Liver (tissue), 8 donors: ENCODE measurements at regions not wholly inside any gene's neighbourhood (a gene's known extent, or its start where the extent isn't known, plus 50 kb on each side); places are given as distances from the start of the nearest gene placed in this dataset.

Source experiments
- DNase-seq: peaks from one replicate; pipeline ENCODE4 v3.0.0-alpha.2; 2017; ENCODE audit warnings: low spot score
- H3K27ac ChIP-seq, 2 donors: one replicate each; pipeline ENCODE4 v1.7.0; 2013; ENCODE audit warnings: inconsistent platforms in 2 of 2, low read length in 2 of 2, control low read depth in 1 of 2, low read depth in 1 of 2, mild to moderate bottlenecking in 1 of 2
- H3K27me3 ChIP-seq, 4 donors: one replicate each; pipeline versions ENCODE4 v1.6.1 to v1.7.0; 2013; ENCODE audit warnings: low read length in 3 of 4, inconsistent platforms in 1 of 4, mild to moderate bottlenecking in 1 of 4, moderate library complexity in 1 of 4; ENCODE audit not compliant: control insufficient read depth in 4 of 4, insufficient read depth in 4 of 4
- H3K36me3 ChIP-seq, 4 donors: one replicate each; pipeline versions ENCODE4 v1.6.1 to v1.7.0; 2013; ENCODE audit warnings: low read length in 3 of 4, mild to moderate bottlenecking in 3 of 4, low read depth in 1 of 4, moderate library complexity in 1 of 4; ENCODE audit not compliant: control insufficient read depth in 4 of 4, insufficient read depth in 3 of 4
- H3K4me1 ChIP-seq, 4 donors: one replicate each; pipeline versions ENCODE4 v1.6.1 to v1.7.0; 2013; ENCODE audit warnings: low read length in 3 of 4, mild to moderate bottlenecking in 3 of 4, moderate library complexity in 1 of 4; ENCODE audit not compliant: control insufficient read depth in 4 of 4, insufficient read depth in 4 of 4
- H3K4me3 ChIP-seq, 3 donors: one replicate each; pipeline versions ENCODE4 v1.6.1 to v1.7.0; 2013; ENCODE audit warnings: low read length in 3 of 3, control low read depth in 1 of 3, low read depth in 1 of 3, mild to moderate bottlenecking in 1 of 3
- H3K9ac ChIP-seq, 2 donors: one replicate each; pipeline ENCODE4 v1.7.0; 2013; ENCODE audit warnings: low read length in 2 of 2, mild to moderate bottlenecking in 2 of 2, moderate library complexity in 2 of 2, control low read depth in 1 of 2, low read depth in 1 of 2
- H3K9me3 ChIP-seq, 4 donors: one replicate each; pipeline versions ENCODE4 v1.6.1 to v1.7.0; 2013; ENCODE audit warnings: low read length in 3 of 4; ENCODE audit not compliant: control insufficient read depth in 4 of 4
- EGR1 ChIP-seq, 2 donors: IDR thresholded peaks; 2 replicates each; pipeline ENCODE4 v1.6.1; 2016 to 2018; ENCODE audit warnings: antibody characterized with exemption in 2 of 2, low read depth in 2 of 2
- FOXA2 ChIP-seq: IDR thresholded peaks from 2 replicates; pipeline ENCODE4 v1.6.1; 2016; ENCODE audit warnings: antibody characterized with exemption
- GABPA ChIP-seq, 2 donors: IDR thresholded peaks in 1 of 2; conservative IDR thresholded peaks in 1 of 2; 2 replicates each; pipeline ENCODE4 v1.6.1; 2016; ENCODE audit warnings: antibody characterized with exemption in 2 of 2, mild to moderate bottlenecking in 1 of 2, moderate library complexity in 1 of 2
- HNF4A ChIP-seq, 2 donors: conservative IDR thresholded peaks; 2 replicates each; pipeline ENCODE4 v1.6.1; 2016; ENCODE audit warnings: antibody characterized with exemption in 2 of 2, mild to moderate bottlenecking in 2 of 2
- HNF4G ChIP-seq: IDR thresholded peaks from 2 replicates; pipeline ENCODE4 v1.6.1; 2016; ENCODE audit warnings: antibody characterized with exemption
- JUND ChIP-seq, 2 donors: IDR thresholded peaks; 2 replicates each; pipeline ENCODE4 v1.6.1; 2016; ENCODE audit warnings: antibody characterized with exemption in 2 of 2
- NR2F2 ChIP-seq: IDR thresholded peaks from 2 replicates; pipeline ENCODE4 v1.6.1; 2016; ENCODE audit warnings: antibody characterized with exemption
- RAD21 ChIP-seq, 2 donors: IDR thresholded peaks; 2 replicates each; pipeline ENCODE4 v1.6.1; 2016; ENCODE audit warnings: antibody characterized with exemption in 2 of 2, mild to moderate bottlenecking in 2 of 2
- RXRA ChIP-seq, 2 donors: IDR thresholded peaks; 2 replicates each; pipeline ENCODE4 v1.6.1; 2017 to 2018; ENCODE audit warnings: antibody characterized with exemption in 2 of 2, mild to moderate bottlenecking in 1 of 2
- TAF1 ChIP-seq: conservative IDR thresholded peaks from 2 replicates; pipeline ENCODE4 v1.6.1; 2016; ENCODE audit warnings: antibody characterized with exemption, mild to moderate bottlenecking
- WGBS: extraction: QIAGEN DNeasy Blood & Tissue Kit; methylation state at CpG from one replicate; pipeline ENCODE4 v1.1.7; 2013; 5-methylcytosine and 5-hydroxymethylcytosine counted together
- TF ChIP-seq, protein P1 (sequence below): IDR thresholded peaks from 2 replicates; pipeline ENCODE4 v1.6.1; 2016; ENCODE audit warnings: antibody characterized with exemption
- TF ChIP-seq, protein P2 (sequence below): fragments of 150-350 bp; IDR thresholded peaks from 2 replicates; pipeline ENCODE4 v1.5.1; 2017; ENCODE audit warnings: improper control_type of control experiment, low read depth, low read length; ENCODE audit not compliant: missing input control
- TF ChIP-seq, protein P3 (sequence below): IDR thresholded peaks from 2 replicates; pipeline ENCODE4 v1.6.1; 2016; ENCODE audit warnings: antibody characterized with exemption
- TF ChIP-seq, protein P4 (sequence below): IDR thresholded peaks from 2 replicates; pipeline ENCODE4 v1.6.1; 2016; ENCODE audit warnings: antibody characterized with exemption, mild to moderate bottlenecking
- donor health status: healthy.
- donor health status: healthy.
- donor health status: healthy.
- donor health status: healthy.
- donor health status: healthy.

DNA sequence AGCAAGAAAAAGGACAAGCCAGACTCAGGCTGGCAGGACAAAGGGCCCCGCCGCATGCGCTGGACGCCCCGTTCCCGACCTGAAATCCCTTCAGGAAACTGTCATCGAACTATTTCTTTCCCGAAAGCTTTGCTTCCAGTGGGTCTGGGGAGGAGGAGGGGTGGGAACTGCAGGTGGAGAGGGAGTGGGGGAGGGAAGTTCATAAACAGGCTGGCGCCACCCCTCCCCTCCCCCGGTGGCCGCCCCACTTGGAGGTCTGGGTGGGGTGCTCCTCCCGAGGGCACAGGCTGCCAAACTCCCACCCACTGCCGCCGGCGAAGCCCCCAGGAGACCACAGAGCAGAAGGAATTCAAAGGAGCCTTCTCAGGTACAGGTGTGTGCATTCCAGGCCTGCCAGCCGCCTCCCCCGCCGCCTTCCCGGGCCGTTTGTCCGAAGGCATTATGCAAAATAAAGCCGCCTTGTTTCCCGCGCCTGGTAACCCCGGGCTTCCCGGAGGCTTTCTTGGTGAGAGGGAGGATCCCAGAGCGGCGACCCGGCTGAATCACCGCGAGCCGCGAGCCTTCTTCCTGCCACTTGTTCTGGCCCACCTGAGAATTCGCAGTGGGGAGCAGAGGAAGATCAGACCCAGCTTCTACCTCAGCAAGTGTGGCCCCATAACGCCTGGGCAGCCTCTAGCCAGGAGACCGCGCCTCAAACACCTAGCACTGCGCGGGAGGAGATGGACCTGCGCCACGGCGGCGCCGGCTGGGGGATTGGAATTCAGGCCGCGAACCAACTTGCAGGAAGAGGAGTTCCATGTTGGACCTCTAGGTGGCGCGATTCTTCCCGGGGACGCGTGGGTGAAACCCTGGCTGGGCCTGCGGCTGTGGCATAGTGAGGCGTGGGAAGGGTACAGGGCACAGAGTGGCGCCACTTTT is 101.9 kb downstream of the FOXI3 start:
- DNase-seq = peak; percentile 71
- Histone ChIP-seq H3K9ac (no peak overlapping the region), H3K4me3 (peak overlapping the region in 2 of 3 donors; percentile 31 to 46), H3K27ac (no peak overlapping the region), H3K27me3 (peaks cover 0 to 5% (median 0%) of the 10 kb centered on the region in 4 donors), H3K9me3 (no peaks in the 10 kb centered on the region), H3K36me3 (no peaks in the 10 kb centered on the region), H3K4me1 (peaks cover 4 to 8% (median 6%) of the 10 kb centered on the region in 4 donors)
- TF ChIP-seq FOXA2 (no peak), GABPA (IDR thresholded peaks at IDR 0.05 in 1 of 2, conservative IDR thresholded peaks at IDR 0.05 in 1 of 2) (no peak), RAD21 (IDR thresholded peaks at IDR 0.05) (peak; percentile 53 to 71), TAF1 (no peak), HNF4A (conservative IDR thresholded peaks at IDR 0.05) (no peak), EGR1 (IDR thresholded peaks at IDR 0.05; ENCODE audit: low read depth in 2 of 2) (no peak), JUND (IDR thresholded peaks at IDR 0.05) (no peak), HNF4G (no peak)
- TF ChIP-seq, protein P1, sequence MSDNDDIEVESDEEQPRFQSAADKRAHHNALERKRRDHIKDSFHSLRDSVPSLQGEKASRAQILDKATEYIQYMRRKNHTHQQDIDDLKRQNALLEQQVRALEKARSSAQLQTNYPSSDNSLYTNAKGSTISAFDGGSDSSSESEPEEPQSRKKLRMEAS = no peak
- TF ChIP-seq, protein P2, sequence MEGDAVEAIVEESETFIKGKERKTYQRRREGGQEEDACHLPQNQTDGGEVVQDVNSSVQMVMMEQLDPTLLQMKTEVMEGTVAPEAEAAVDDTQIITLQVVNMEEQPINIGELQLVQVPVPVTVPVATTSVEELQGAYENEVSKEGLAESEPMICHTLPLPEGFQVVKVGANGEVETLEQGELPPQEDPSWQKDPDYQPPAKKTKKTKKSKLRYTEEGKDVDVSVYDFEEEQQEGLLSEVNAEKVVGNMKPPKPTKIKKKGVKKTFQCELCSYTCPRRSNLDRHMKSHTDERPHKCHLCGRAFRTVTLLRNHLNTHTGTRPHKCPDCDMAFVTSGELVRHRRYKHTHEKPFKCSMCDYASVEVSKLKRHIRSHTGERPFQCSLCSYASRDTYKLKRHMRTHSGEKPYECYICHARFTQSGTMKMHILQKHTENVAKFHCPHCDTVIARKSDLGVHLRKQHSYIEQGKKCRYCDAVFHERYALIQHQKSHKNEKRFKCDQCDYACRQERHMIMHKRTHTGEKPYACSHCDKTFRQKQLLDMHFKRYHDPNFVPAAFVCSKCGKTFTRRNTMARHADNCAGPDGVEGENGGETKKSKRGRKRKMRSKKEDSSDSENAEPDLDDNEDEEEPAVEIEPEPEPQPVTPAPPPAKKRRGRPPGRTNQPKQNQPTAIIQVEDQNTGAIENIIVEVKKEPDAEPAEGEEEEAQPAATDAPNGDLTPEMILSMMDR = peak; percentile 70
- TF ChIP-seq, protein P3, sequence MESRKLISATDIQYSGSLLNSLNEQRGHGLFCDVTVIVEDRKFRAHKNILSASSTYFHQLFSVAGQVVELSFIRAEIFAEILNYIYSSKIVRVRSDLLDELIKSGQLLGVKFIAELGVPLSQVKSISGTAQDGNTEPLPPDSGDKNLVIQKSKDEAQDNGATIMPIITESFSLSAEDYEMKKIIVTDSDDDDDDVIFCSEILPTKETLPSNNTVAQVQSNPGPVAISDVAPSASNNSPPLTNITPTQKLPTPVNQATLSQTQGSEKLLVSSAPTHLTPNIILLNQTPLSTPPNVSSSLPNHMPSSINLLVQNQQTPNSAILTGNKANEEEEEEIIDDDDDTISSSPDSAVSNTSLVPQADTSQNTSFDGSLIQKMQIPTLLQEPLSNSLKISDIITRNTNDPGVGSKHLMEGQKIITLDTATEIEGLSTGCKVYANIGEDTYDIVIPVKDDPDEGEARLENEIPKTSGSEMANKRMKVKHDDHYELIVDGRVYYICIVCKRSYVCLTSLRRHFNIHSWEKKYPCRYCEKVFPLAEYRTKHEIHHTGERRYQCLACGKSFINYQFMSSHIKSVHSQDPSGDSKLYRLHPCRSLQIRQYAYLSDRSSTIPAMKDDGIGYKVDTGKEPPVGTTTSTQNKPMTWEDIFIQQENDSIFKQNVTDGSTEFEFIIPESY = no peak
- TF ChIP-seq, protein P4, sequence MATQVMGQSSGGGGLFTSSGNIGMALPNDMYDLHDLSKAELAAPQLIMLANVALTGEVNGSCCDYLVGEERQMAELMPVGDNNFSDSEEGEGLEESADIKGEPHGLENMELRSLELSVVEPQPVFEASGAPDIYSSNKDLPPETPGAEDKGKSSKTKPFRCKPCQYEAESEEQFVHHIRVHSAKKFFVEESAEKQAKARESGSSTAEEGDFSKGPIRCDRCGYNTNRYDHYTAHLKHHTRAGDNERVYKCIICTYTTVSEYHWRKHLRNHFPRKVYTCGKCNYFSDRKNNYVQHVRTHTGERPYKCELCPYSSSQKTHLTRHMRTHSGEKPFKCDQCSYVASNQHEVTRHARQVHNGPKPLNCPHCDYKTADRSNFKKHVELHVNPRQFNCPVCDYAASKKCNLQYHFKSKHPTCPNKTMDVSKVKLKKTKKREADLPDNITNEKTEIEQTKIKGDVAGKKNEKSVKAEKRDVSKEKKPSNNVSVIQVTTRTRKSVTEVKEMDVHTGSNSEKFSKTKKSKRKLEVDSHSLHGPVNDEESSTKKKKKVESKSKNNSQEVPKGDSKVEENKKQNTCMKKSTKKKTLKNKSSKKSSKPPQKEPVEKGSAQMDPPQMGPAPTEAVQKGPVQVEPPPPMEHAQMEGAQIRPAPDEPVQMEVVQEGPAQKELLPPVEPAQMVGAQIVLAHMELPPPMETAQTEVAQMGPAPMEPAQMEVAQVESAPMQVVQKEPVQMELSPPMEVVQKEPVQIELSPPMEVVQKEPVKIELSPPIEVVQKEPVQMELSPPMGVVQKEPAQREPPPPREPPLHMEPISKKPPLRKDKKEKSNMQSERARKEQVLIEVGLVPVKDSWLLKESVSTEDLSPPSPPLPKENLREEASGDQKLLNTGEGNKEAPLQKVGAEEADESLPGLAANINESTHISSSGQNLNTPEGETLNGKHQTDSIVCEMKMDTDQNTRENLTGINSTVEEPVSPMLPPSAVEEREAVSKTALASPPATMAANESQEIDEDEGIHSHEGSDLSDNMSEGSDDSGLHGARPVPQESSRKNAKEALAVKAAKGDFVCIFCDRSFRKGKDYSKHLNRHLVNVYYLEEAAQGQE = no peak
- 11% methylated on average over 54 of the region's 54 CpGs for WGBS

DNA sequence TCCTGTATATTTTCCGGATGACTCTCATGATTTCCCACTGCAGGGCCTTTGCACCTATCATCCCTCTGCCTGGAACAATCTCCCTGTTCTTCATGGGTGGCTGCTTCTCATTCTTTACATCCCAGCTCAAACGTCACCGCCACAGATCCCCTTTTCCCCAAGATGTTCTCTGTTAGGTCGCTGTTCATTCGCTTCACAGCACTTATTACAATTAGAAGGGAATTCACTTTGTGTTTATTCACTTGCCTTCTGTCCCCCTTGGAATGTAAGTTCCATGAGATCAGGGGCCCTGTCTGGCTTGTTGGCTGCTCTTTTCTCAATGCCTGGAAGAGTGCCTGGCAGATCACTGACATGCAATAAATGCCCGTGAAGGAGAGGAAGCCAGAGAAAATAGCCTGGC is 106.7 kb downstream of the FOXI3 start:
- no peaks in the 10 kb centered on the region for H3K36me3 ChIP-seq
- H3K4me1 ChIP-seq = peaks cover 4 to 8% (median 5%) of the 10 kb centered on the region in 4 donors
- WGBS = 88% methylated on average over 6 of the region's 6 CpGs
- H3K9me3 ChIP-seq = no peaks in the 10 kb centered on the region
- no peak overlapping the region for H3K9ac ChIP-seq
- no peak overlapping the region for H3K27ac ChIP-seq
- peaks cover 0 to 5% (median 0%) of the 10 kb centered on the region in 4 donors for H3K27me3 ChIP-seq
- H3K4me3 ChIP-seq = no peak overlapping the region
- DNase-seq = no peak
- TF ChIP-seq NR2F2 (no peak), RAD21 (IDR thresholded peaks at IDR 0.05) (no peak), GABPA (IDR thresholded peaks at IDR 0.05 in 1 of 2, conservative IDR thresholded peaks at IDR 0.05 in 1 of 2) (no peak), FOXA2 (no peak), HNF4A (conservative IDR thresholded peaks at IDR 0.05) (no peak), JUND (IDR thresholded peaks at IDR 0.05) (no peak), EGR1 (IDR thresholded peaks at IDR 0.05; ENCODE audit: low read depth in 2 of 2) (no peak), TAF1 (no peak), RXRA (IDR thresholded peaks at IDR 0.05) (no peak)
- TF ChIP-seq, protein P1 = no peak
- TF ChIP-seq, protein P4 = no peak
- TF ChIP-seq, protein P2 = no peak
